ENCODE measurements at regions not wholly inside any gene's neighbourhood (a gene's known extent, or its start where the extent isn't known, plus 50 kb on each side); places are given as distances from the start of the nearest gene placed in this dataset.

GRCh38 chr12:29991924-29992323 is 208.2 kb upstream of the TMTC1 start:
- no peak for ATAC-seq (ENCODE audit: low FRiP score)

GRCh38 chr12:29990971-29991370 is 207.2 kb upstream of the TMTC1 start:
- DNase-seq (ENCODE audit: low spot score) = no peak
- ATAC-seq (ENCODE audit: low FRiP score) = no peak
- no peak for TF ChIP-seq CTCF (IDR thresholded peaks at IDR 0.05)

More at GRCh38 chr12:29991924-29992323, 208.2 kb upstream of the TMTC1 start:
- TF ChIP-seq CTCF (IDR thresholded peaks at IDR 0.05) = no peak
- DNase-seq (ENCODE audit: low spot score) = no peak

- ATAC-seq (ENCODE audit: low FRiP score) (no peak), DNase-seq (ENCODE audit: low spot score) (no peak)
- TF ChIP-seq CTCF (IDR thresholded peaks at IDR 0.05) = no peak
Observed at GRCh38 chr12:29983851-29984250, 200.1 kb upstream of the TMTC1 start.

- TF ChIP-seq CTCF (IDR thresholded peaks at IDR 0.05) = no peak
- DNase-seq (ENCODE audit: low spot score) (no peak), ATAC-seq (ENCODE audit: low FRiP score) (no peak)
Observed at GRCh38 chr12:29980304-29980703, 196.6 kb upstream of the TMTC1 start.

- ATAC-seq (ENCODE audit: low FRiP score) (no peak), DNase-seq (ENCODE audit: low spot score) (no peak)
- TF ChIP-seq CTCF (IDR thresholded peaks at IDR 0.05) = no peak
Observed at GRCh38 chr12:29971446-29971845, 187.7 kb upstream of the TMTC1 start.

GRCh38 chr12:29970501-29970900 is 186.8 kb upstream of the TMTC1 start:
- ATAC-seq (ENCODE audit: low FRiP score) (no peak), DNase-seq (ENCODE audit: low spot score) (no peak)
- no peak for TF ChIP-seq CTCF (IDR thresholded peaks at IDR 0.05)

- DNase-seq (ENCODE audit: low spot score) = no peak
- TF ChIP-seq CTCF (IDR thresholded peaks at IDR 0.05) = no peak
- ATAC-seq (ENCODE audit: low FRiP score) = no peak
Observed at GRCh38 chr12:29962276-29963035, 178.7 kb upstream of the TMTC1 start.

Measured in omental fat pad (tissue), 3 donors.